WI38 (cell line): ENCODE measurements at regions not wholly inside any gene's neighbourhood (a gene's known extent, or its start where the extent isn't known, plus 50 kb on each side); places are given as distances from the start of the nearest gene placed in this dataset.

Experiments used
- H3K4me3 ChIP-seq: 2 replicates; pipeline ENCODE4 v1.5.1; 2011; ENCODE audit warnings: low read depth, mild to moderate bottlenecking, control low read depth, low read length
- TF ChIP-seq, protein P1 (sequence below): IDR thresholded peaks from 2 replicates; pipeline ENCODE4 v1.5.1; 2012; ENCODE audit warnings: low read depth, mild to moderate bottlenecking, control low read depth, low read length

DNA sequence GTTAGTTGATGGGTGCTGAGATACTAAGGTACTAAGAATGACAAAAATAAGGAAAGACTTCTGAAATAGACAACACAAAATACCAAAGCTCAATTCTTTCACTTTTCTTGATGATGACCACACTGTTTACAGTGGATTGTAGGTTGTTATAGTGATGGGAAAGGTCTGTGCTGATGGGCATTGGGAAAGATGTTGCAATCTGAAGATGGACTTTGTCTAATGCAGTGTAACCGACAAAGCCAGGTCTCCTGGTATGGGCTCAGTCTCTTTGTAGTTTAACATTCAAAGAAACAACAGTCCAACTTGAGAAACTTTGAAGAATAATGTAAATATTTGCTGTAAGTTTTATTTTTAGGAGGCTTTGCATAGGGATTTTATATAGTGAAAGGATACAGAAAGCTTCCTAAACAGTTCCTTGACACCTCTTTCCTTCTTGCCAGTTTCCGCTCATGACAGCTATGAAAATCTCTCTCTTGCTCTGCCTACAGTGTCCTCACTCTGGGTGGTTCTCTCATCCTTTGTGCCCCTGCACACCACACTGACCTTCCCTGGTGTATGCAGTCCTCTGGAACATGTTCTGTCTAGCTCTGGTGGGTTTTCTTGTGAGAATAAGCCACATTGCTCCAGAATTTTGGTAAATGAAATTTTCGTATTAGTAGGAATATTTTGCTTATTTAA lies 172.2 kb downstream of the KCNRG start:
- no peak overlapping the region for H3K4me3 ChIP-seq
- TF ChIP-seq, protein P1, sequence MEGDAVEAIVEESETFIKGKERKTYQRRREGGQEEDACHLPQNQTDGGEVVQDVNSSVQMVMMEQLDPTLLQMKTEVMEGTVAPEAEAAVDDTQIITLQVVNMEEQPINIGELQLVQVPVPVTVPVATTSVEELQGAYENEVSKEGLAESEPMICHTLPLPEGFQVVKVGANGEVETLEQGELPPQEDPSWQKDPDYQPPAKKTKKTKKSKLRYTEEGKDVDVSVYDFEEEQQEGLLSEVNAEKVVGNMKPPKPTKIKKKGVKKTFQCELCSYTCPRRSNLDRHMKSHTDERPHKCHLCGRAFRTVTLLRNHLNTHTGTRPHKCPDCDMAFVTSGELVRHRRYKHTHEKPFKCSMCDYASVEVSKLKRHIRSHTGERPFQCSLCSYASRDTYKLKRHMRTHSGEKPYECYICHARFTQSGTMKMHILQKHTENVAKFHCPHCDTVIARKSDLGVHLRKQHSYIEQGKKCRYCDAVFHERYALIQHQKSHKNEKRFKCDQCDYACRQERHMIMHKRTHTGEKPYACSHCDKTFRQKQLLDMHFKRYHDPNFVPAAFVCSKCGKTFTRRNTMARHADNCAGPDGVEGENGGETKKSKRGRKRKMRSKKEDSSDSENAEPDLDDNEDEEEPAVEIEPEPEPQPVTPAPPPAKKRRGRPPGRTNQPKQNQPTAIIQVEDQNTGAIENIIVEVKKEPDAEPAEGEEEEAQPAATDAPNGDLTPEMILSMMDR = no peak

GRCh38 chr13:50188696-50189095 lies 173.5 kb downstream of the KCNRG start:
- TF ChIP-seq, protein P1 = no peak
- H3K4me3 ChIP-seq = no peak overlapping the region

DNA sequence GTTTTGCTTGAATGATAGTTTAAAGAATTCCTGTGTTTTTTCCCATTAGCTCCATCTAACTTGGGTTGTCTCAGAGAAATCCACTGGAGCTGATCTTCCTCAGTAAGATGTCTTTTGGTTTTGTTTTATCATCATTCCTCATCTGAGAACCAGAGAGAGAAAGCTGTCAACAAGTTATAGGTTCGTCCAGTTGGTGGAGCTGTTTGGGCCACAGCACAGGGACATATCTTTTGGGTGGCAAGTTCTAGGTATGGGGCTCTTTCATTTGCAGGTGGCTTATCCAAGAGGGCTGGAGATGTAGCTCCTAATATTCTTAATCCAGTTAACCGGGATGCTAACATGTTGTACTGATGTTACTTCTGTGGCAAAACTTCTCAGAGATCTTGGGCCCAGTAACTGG lies 174.2 kb downstream of the KCNRG start:
- H3K4me3 ChIP-seq = no peak overlapping the region
- TF ChIP-seq, protein P1 = no peak

DNA sequence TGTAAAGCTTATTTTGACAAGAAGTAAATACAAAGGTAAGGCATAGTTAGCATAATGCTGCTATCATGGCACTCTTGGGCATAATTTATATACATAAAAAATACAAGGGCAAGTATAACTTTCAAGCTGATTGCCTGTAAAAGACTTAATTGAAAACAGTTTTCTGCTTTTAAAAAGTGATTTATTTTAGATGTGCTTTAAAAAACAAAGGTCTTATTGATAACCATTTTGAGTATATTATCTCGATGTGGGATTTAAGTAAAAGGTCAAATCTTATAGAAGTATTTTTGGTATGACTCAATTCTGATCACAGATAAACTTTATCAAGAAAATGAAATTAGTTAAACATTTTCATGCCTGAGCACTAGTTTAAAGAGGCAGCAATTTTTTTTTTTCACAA lies 175.8 kb downstream of the KCNRG start:
- H3K4me3 ChIP-seq = no peak overlapping the region
- TF ChIP-seq, protein P1 = no peak

- H3K4me3 ChIP-seq = no peak overlapping the region
Measured at GRCh38 chr13:50192272-50192813, 177.1 kb downstream of the KCNRG start.

GRCh38 chr13:50195045-50195444 lies 179.8 kb downstream of the KCNRG start:
- TF ChIP-seq, protein P1 = no peak
- H3K4me3 ChIP-seq = no peak overlapping the region

More at GRCh38 chr13:50192272-50192813, 177.1 kb downstream of the KCNRG start:
- TF ChIP-seq, protein P1 = no peak

DNA sequence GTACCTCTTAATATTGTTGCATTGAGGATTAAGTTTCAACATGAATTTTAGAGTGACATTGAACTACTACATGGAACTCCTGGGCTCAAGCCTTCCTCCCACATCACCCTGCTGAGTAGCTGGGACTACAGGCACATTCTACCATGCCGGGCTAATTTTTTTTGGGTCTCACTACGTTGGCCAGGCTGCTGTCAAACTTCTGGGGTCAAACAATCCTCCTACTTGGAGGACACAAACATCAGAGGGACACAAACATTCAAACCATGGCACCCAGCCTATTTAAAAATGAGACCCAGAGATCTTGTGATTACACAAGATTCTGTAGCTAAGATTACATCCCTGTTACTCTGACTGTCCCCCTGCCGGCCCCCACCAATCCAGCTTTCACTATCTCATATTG lies 180.9 kb downstream of the KCNRG start:
- TF ChIP-seq, protein P1 = no peak

More for the DNA sequence above, 180.9 kb downstream of the KCNRG start:
- no peak overlapping the region for H3K4me3 ChIP-seq
